HG03521 (cell line): ENCODE measurements at regions not wholly inside any gene's neighbourhood (a gene's known extent, or its start where the extent isn't known, plus 50 kb on each side); places are given as distances from the start of the nearest gene placed in this dataset.

Source experiments
- ATAC-seq: cut with Tn5 transposase; IDR thresholded peaks from one replicate; pipeline ENCODE4 v1.9.1; 2021; ENCODE audit warnings: mild to moderate bottlenecking, moderate library complexity; ENCODE audit not compliant: unreplicated experiment

- ATAC-seq: no peak
Observed at GRCh38 chr12:72082986-72083820, 144.6 kb downstream of the TPH2 start.

- ATAC-seq: no peak
Observed at GRCh38 chr12:72084061-72084460, 145.4 kb downstream of the TPH2 start.

GRCh38 chr12:72084880-72085279 is 146.2 kb downstream of the TPH2 start:
- ATAC-seq: no peak

GRCh38 chr12:72089678-72090077 is 151.0 kb downstream of the TPH2 start:
- no peak for ATAC-seq

GRCh38 chr12:72093424-72093823 is 154.8 kb downstream of the TPH2 start:
- no peak for ATAC-seq

- ATAC-seq: no peak
Observed at GRCh38 chr12:72093930-72094329, 155.3 kb downstream of the TPH2 start.

GRCh38 chr12:72094490-72094889 is 155.8 kb downstream of the TPH2 start:
- ATAC-seq: no peak

- ATAC-seq: no peak
Observed at GRCh38 chr12:72095025-72095424, 156.4 kb downstream of the TPH2 start.

GRCh38 chr12:72098622-72099021 is 160.0 kb downstream of the TPH2 start:
- no peak for ATAC-seq

GRCh38 chr12:72100854-72101253 is 162.2 kb downstream of the TPH2 start:
- no peak for ATAC-seq

- no peak for ATAC-seq
Observed at GRCh38 chr12:72102150-72102549, 163.5 kb downstream of the TPH2 start.

GRCh38 chr12:72105849-72106248 is 166.3 kb upstream of the TRHDE start:
- no peak for ATAC-seq

- ATAC-seq: no peak
Observed at GRCh38 chr12:72110937-72111650, 161.1 kb upstream of the TRHDE start.

GRCh38 chr12:72111706-72112105 is 160.5 kb upstream of the TRHDE start:
- ATAC-seq: no peak

- ATAC-seq: no peak
Observed at GRCh38 chr12:72133497-72134055, 138.6 kb upstream of the TRHDE start.

- no peak for ATAC-seq
Observed at GRCh38 chr12:72134246-72135020, 137.7 kb upstream of the TRHDE start.

GRCh38 chr12:72135021-72135301 is 137.2 kb upstream of the TRHDE start:
- no peak for ATAC-seq

GRCh38 chr12:72136792-72137191 is 135.4 kb upstream of the TRHDE start:
- ATAC-seq: no peak

GRCh38 chr12:72139411-72139810 is 132.8 kb upstream of the TRHDE start:
- no peak for ATAC-seq

- ATAC-seq: peak; percentile 98
Observed at GRCh38 chr12:72141381-72141780, 130.8 kb upstream of the TRHDE start.

- no peak for ATAC-seq
Observed at GRCh38 chr12:72144553-72144952, 127.6 kb upstream of the TRHDE start.
